Mesendoderm (in vitro differentiated cells): ENCODE measurements at regions not wholly inside any gene's neighbourhood (a gene's known extent, or its start where the extent isn't known, plus 50 kb on each side); places are given as distances from the start of the nearest gene placed in this dataset.
"Not testable (repeated sequence)": the region's sequence is repeated elsewhere in the genome, so short reads cannot be mapped to it uniquely, and the experiment has no call there.

Source experiments
- DNase-seq: peaks from one replicate; pipeline ENCODE4 v3.0.0; 2013
- H2AK5ac ChIP-seq: 2 replicates; pipeline ENCODE4 v1.6.1; 2013; ENCODE audit warnings: low read length, inconsistent platforms
- H2BK120ac ChIP-seq: 2 replicates; pipeline ENCODE4 v1.6.1; 2013; ENCODE audit warnings: low read depth, mild to moderate bottlenecking, low read length, moderate library complexity, mixed read lengths
- H2BK15ac ChIP-seq: replicated peaks from 2 replicates; pipeline ENCODE4 v1.6.1; 2013; ENCODE audit warnings: low read depth, mild to moderate bottlenecking, moderate library complexity
- H2BK5ac ChIP-seq: 2 replicates; pipeline ENCODE4 v1.6.1; 2013; ENCODE audit warnings: low read length, inconsistent platforms
- H3K18ac ChIP-seq: 2 replicates; pipeline ENCODE4 v1.6.1; 2013; ENCODE audit warnings: mild to moderate bottlenecking, low read length, mixed read lengths
- H3K23ac ChIP-seq: one replicate; pipeline ENCODE4 v1.6.1; 2013; ENCODE audit warnings: low read length
- H3K27ac ChIP-seq: 2 replicates; pipeline ENCODE4 v1.5.1; 2013; ENCODE audit warnings: low read depth, mild to moderate bottlenecking, inconsistent platforms, low read length, moderate library complexity
- H3K27me3 ChIP-seq: 2 replicates; pipeline ENCODE4 v1.6.1; 2013; ENCODE audit warnings: low read length, control low read depth, mild to moderate bottlenecking, inconsistent platforms; ENCODE audit not compliant: insufficient read depth, poor library complexity
- H3K36me3 ChIP-seq: 2 replicates; pipeline ENCODE4 v1.6.1; 2013; ENCODE audit warnings: low read length, inconsistent platforms; ENCODE audit not compliant: control insufficient read depth, insufficient read depth
- H3K4ac ChIP-seq: one replicate; pipeline ENCODE4 v1.6.1; 2013; ENCODE audit warnings: low read depth, mild to moderate bottlenecking, low read length, moderate library complexity
- H3K4me1 ChIP-seq: 2 replicates; pipeline ENCODE4 v1.6.1; 2013; ENCODE audit warnings: low read depth, low read length, inconsistent platforms; ENCODE audit not compliant: control insufficient read depth
- H3K4me2 ChIP-seq: 2 replicates; pipeline ENCODE4 v1.6.1; 2013; ENCODE audit warnings: low read length
- H3K4me3 ChIP-seq: 2 replicates; pipeline ENCODE4 v1.5.1; 2013; ENCODE audit warnings: mild to moderate bottlenecking, low read length
- H3K56ac ChIP-seq: one replicate; pipeline ENCODE4 v1.6.1; 2013; ENCODE audit warnings: low read length
- H3K79me1 ChIP-seq: 2 replicates; pipeline ENCODE4 v1.6.1; 2013; ENCODE audit warnings: low read length, inconsistent platforms
- H3K79me2 ChIP-seq: 2 replicates; pipeline ENCODE4 v1.6.1; 2013; ENCODE audit warnings: mild to moderate bottlenecking, low read length; ENCODE audit not compliant: control insufficient read depth, insufficient read depth
- H3K9ac ChIP-seq: 2 replicates; pipeline ENCODE4 v1.6.1; 2013; ENCODE audit warnings: low read length, inconsistent platforms
- H4K5ac ChIP-seq: one replicate; pipeline ENCODE4 v1.6.1; 2013; ENCODE audit warnings: low read length
- H4K8ac ChIP-seq: one replicate; pipeline ENCODE4 v1.6.1; 2013; ENCODE audit warnings: low read depth, mild to moderate bottlenecking, control low read depth, low read length, moderate library complexity
- WGBS: extraction: QIAGEN DNeasy Blood & Tissue Kit; methylation state at CpG from one replicate; pipeline ENCODE4 v1.1.7; 2013; ENCODE audit warnings: low lambda C conversion rate, missing lambda C conversion rate; ENCODE audit not compliant: insufficient coverage; ENCODE audit errors: extremely low coverage; 5-methylcytosine and 5-hydroxymethylcytosine counted together

GRCh38 chr5:62828742-62829603 lies 250.4 kb downstream of the LRRC70 start:
- Histone ChIP-seq H3K79me1 (no peaks in the 10 kb centered on the region), H3K56ac (no peak overlapping the region), H3K4me3 (no peak overlapping the region), H3K23ac (no peak overlapping the region), H2BK5ac (no peak overlapping the region), H4K5ac (no peak overlapping the region), H3K4ac (no peak overlapping the region), H3K9ac (no peak overlapping the region), H3K4me2 (no peak overlapping the region), H3K79me2 (no peaks in the 10 kb centered on the region), H3K27me3 (no peaks in the 10 kb centered on the region), H2BK15ac (no peak overlapping the region), H2BK120ac (no peak overlapping the region), H3K4me1 (no peaks in the 10 kb centered on the region), H3K18ac (no peak overlapping the region), H2AK5ac (no peak overlapping the region), H4K8ac (no peak overlapping the region), H3K27ac (no peak overlapping the region), H3K36me3 (no peaks in the 10 kb centered on the region)
- WGBS = no CpG with 5 or more reads among the region's 5 CpGs
- DNase-seq = no peak

DNA sequence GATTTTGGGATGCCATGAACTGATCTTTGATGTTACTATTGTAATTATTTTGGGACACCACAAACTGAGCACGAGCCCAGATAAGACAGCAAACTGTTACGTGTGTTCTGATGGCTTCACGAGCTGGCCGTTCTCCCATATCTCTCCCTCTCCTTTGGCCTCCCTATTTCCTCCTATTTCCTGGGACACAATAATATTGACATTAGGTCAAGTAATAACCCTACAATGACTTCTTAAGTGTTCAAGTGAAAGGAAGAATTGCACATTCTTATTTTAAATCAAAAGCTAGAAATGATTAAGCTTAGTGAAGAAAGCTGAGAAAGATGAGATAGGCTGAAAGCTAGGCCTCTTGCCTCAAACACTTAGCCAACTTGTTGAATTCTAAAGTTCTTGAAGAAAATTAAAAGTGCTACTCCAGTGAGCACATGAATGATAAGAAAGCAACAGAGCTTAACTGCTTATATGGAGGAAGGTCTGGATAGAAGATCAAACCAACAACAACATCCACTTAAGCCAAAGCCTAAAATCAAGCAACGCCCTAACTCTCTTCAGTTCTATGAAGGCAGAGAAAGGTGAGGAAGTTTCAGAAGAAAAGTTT lies 247.1 kb downstream of the LRRC70 start:
- DNase-seq = no peak
- H3K27ac ChIP-seq = no peak overlapping the region
- no peak overlapping the region for H3K23ac ChIP-seq
- no peaks in the 10 kb centered on the region for H3K79me2 ChIP-seq
- H3K4ac ChIP-seq = no peak overlapping the region
- no peak overlapping the region for H3K4me3 ChIP-seq
- H3K9ac ChIP-seq = no peak overlapping the region
- H3K4me1 ChIP-seq = no peaks in the 10 kb centered on the region
- H3K56ac ChIP-seq = no peak overlapping the region
- no peak overlapping the region for H4K5ac ChIP-seq
- no CpG with 5 or more reads among the region's 5 CpGs for WGBS
- H2BK120ac ChIP-seq = no peak overlapping the region
- H3K27me3 ChIP-seq = no peaks in the 10 kb centered on the region
- no peak overlapping the region for H2BK15ac ChIP-seq
- H3K36me3 ChIP-seq = no peaks in the 10 kb centered on the region
- H3K4me2 ChIP-seq = no peak overlapping the region
- H2AK5ac ChIP-seq = no peak overlapping the region
- no peak overlapping the region for H3K18ac ChIP-seq
- H3K79me1 ChIP-seq = no peaks in the 10 kb centered on the region
- no peak overlapping the region for H4K8ac ChIP-seq
- H2BK5ac ChIP-seq = no peak overlapping the region

DNA sequence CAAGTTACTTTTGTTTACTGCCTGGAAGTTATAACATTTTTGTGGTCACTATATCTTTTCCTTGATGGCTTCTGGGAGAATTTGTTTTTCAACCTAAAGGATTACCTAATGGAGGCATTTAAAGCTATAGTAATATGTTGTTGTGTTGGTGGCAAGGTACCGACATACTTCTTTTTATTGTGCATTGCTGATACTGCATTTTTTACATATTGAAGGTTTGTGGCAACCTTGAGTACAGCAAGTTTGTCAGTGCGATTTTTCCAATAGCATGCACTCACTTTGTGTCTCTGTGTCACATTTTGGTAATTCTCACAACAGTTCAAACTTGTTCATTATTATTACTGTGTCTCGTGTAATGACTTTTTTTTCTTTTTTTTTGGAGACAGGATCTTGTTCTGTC lies 246.3 kb downstream of the LRRC70 start:
- no CpG with 5 or more reads among the region's 3 CpGs for WGBS
- Histone ChIP-seq H3K4me2 (no peak overlapping the region), H4K5ac (no peak overlapping the region), H2BK5ac (no peak overlapping the region), H3K4me3 (no peak overlapping the region), H3K4me1 (no peaks in the 10 kb centered on the region), H3K79me1 (no peaks in the 10 kb centered on the region), H2BK15ac (no peak overlapping the region), H4K8ac (no peak overlapping the region), H3K56ac (no peak overlapping the region), H3K36me3 (no peaks in the 10 kb centered on the region), H3K79me2 (no peaks in the 10 kb centered on the region), H3K23ac (no peak overlapping the region), H3K4ac (no peak overlapping the region), H3K9ac (no peak overlapping the region), H3K27me3 (no peaks in the 10 kb centered on the region), H2AK5ac (no peak overlapping the region), H3K27ac (no peak overlapping the region), H3K18ac (no peak overlapping the region), H2BK120ac (no peak overlapping the region)
- DNase-seq = no peak

- not testable (repeated sequence) for H2BK5ac ChIP-seq, H3K79me1 ChIP-seq, H3K27me3 ChIP-seq, H2AK5ac ChIP-seq, H4K5ac ChIP-seq, H3K56ac ChIP-seq, H2BK15ac ChIP-seq, H4K8ac ChIP-seq, H3K4me3 ChIP-seq, H3K27ac ChIP-seq, H3K23ac ChIP-seq, H3K36me3 ChIP-seq, H2BK120ac ChIP-seq, H3K4me1 ChIP-seq, H3K4me2 ChIP-seq, H3K9ac ChIP-seq, H3K18ac ChIP-seq, H3K4ac ChIP-seq, H3K79me2 ChIP-seq
- WGBS = no CpG with 5 or more reads among the region's 8 CpGs
- peak; percentile 25 for DNase-seq
Measured at GRCh38 chr5:62817043-62817442, 238.4 kb downstream of the LRRC70 start.

- Histone ChIP-seq H3K79me1 (no peaks in the 10 kb centered on the region), H3K79me2 (no peaks in the 10 kb centered on the region), H3K27me3 (no peaks in the 10 kb centered on the region), H3K27ac (no peak overlapping the region), H3K36me3 (no peaks in the 10 kb centered on the region), H2AK5ac (no peak overlapping the region), H2BK120ac (no peak overlapping the region), H3K4me2 (no peak overlapping the region), H3K9ac (no peak overlapping the region), H4K5ac (no peak overlapping the region), H3K56ac (no peak overlapping the region), H3K4ac (no peak overlapping the region), H3K18ac (no peak overlapping the region), H3K4me3 (no peak overlapping the region), H4K8ac (no peak overlapping the region), H2BK5ac (no peak overlapping the region), H3K23ac (no peak overlapping the region), H3K4me1 (no peaks in the 10 kb centered on the region), H2BK15ac (no peak overlapping the region)
- WGBS = no CpG with 5 or more reads among the region's 2 CpGs
- peak; percentile 14 for DNase-seq
Measured at GRCh38 chr5:62814991-62815390, 236.4 kb downstream of the LRRC70 start.
